ENCODE measurements at regions not wholly inside any gene's neighbourhood (a gene's known extent, or its start where the extent isn't known, plus 50 kb on each side); places are given as distances from the start of the nearest gene placed in this dataset.

GRCh38 chr14:29102266-29102665 lies 335.7 kb downstream of the FOXG1 start:
- FAIRE-seq (no peak), DNase-seq (ENCODE audit: extremely low read depth in 1 of 4, low spot score in 3 of 4) (no peak), ATAC-seq (no peak)
- Histone ChIP-seq H3K27ac (ENCODE audit: extremely low read depth, low read depth, low read length) (no peak overlapping the region), H3K4me2 (ENCODE audit: insufficient read depth, low read length) (no peak overlapping the region), H3K4me3 (no peak overlapping the region), H3K27me3 (ENCODE audit: control insufficient read depth in 2 of 2, insufficient read depth in 2 of 2, low read length in 2 of 2) (no peaks in the 10 kb centered on the region), H3K9ac (ENCODE audit: insufficient read depth in 1 of 2, low read depth in 2 of 2, low read length in 2 of 2) (no peak overlapping the region), H2AFZ (ENCODE audit: low read depth, low read length) (no peak overlapping the region), H3K4me1 (replicated peaks in 1 of 2; ENCODE audit: control insufficient read depth in 2 of 2, insufficient read depth in 2 of 2, low read length in 2 of 2) (no peaks in the 10 kb centered on the region), H3K36me3 (ENCODE audit: control insufficient read depth, insufficient read depth, low read length) (no peaks in the 10 kb centered on the region), H3K9me3 (replicated peaks; ENCODE audit: control insufficient read depth, insufficient read depth, low read depth, low read length) (no peaks in the 10 kb centered on the region), H4K20me1 (replicated peaks; ENCODE audit: control insufficient read depth, insufficient read depth, low read length) (no peaks in the 10 kb centered on the region), H3K9me1 (ENCODE audit: control insufficient read depth, insufficient read depth, low read length) (no peaks in the 10 kb centered on the region), H3K79me2 (ENCODE audit: control insufficient read depth, insufficient read depth, low read length) (no peaks in the 10 kb centered on the region)
- TF ChIP-seq NFE2L1 (tag; IDR thresholded peaks at IDR 0.05; ENCODE audit: borderline replicate concordance, low read depth) (no peak), SMAD3 (CRISPR knock-in tag; conservative IDR thresholded peaks at IDR 0.05) (no peak), DDX20 (tag; IDR thresholded peaks at IDR 0.05; ENCODE audit: low read depth) (no peak), PRMT5 (CRISPR knock-in tag; IDR thresholded peaks at IDR 0.05) (no peak), E2F6 (IDR thresholded peaks at IDR 0.05; ENCODE audit: borderline replicate concordance in 1 of 2, extremely low read depth in 1 of 2, insufficient read depth in 1 of 2, insufficient read length in 1 of 2, low read depth in 1 of 2, low read length in 1 of 2, poor library complexity in 1 of 2, severe bottlenecking in 1 of 2) (no peak), USF1 (CRISPR knock-in tag; IDR thresholded peaks at IDR 0.05) (no peak), RBM39 (optimal IDR thresholded peaks at IDR 0.05; ENCODE audit: low read depth, low read length) (no peak), SMAD1 (IDR thresholded peaks at IDR 0.05; ENCODE audit: low read depth, low read length, partially characterized antibody) (no peak), NFATC3 (IDR thresholded peaks at IDR 0.05) (no peak), HLTF (IDR thresholded peaks at IDR 0.05) (no peak), MCM7 (IDR thresholded peaks at IDR 0.05) (no peak), ZBED1 (IDR thresholded peaks at IDR 0.05) (no peak), KHSRP (IDR thresholded peaks at IDR 0.05) (no peak), HMBOX1 (IDR thresholded peaks at IDR 0.05) (no peak), NFIX (CRISPR knock-in tag; IDR thresholded peaks at IDR 0.05; ENCODE audit: low read depth) (no peak), STAT5A (IDR thresholded peaks at IDR 0.05; ENCODE audit: borderline replicate concordance, low read length) (no peak)
- intact Hi-C loops (cut with micrococcal nuclease) (no loop called here), in situ Hi-C loops (cut with MboI) (no loop called here)
- ChIA-PET POLR2A (no interaction called here), CTCF (ENCODE audit: low intra/inter-chr PET ratio) (no interaction called here)
- WGBS (ENCODE audit: insufficient coverage, low coverage, missing lambda C conversion rate), result 22% methylated on average over 7 of the region's 7 CpGs
- BruUV-seq (replicated peaks), result no TSS peak
